ENCODE measurements at regions not wholly inside any gene's neighbourhood (a gene's known extent, or its start where the extent isn't known, plus 50 kb on each side); places are given as distances from the start of the nearest gene placed in this dataset.

GRCh38 chr1:4146614-4147013, 246.5 kb upstream of the C1orf174 start:
- intact Hi-C loops (cut with micrococcal nuclease) (no loop called here), dilution Hi-C loops (cut with MboI; ENCODE audit: extremely low pct_ligation_motif_present, low sequenced_read_pairs) (no loop called here)
- Histone ChIP-seq H3K27ac (ENCODE audit: insufficient read depth, low read depth, low read length) (no peak overlapping the region), H3K9me3 (replicated peaks; ENCODE audit: control insufficient read depth, insufficient read depth, low read length) (peaks cover 4% of the 10 kb centered on the region), H3K4me1 (ENCODE audit: control insufficient read depth, extremely low read depth, insufficient read depth, low read length) (no peaks in the 10 kb centered on the region), H3K27me3 (ENCODE audit: control insufficient read depth in 2 of 2, insufficient read depth in 2 of 2, low read length in 2 of 2) (no peaks in the 10 kb centered on the region), H3K9ac (replicated peaks; ENCODE audit: extremely low read depth, insufficient read depth, low read length) (no peak overlapping the region), H3K36me3 (ENCODE audit: control insufficient read depth in 2 of 2, extremely low read depth in 1 of 2, insufficient read depth in 2 of 2, low read length in 2 of 2) (no peaks in the 10 kb centered on the region), H3K9me1 (replicated peaks; ENCODE audit: control insufficient read depth, extremely low read depth, insufficient read depth, low read length) (no peaks in the 10 kb centered on the region), H3K4me2 (ENCODE audit: insufficient read depth, low read length) (no peak overlapping the region), H3K79me2 (ENCODE audit: control insufficient read depth, insufficient read depth, low read length) (no peaks in the 10 kb centered on the region), H2AFZ (ENCODE audit: low read depth, low read length) (no peak overlapping the region), H4K20me1 (replicated peaks; ENCODE audit: control insufficient read depth, extremely low read depth, insufficient read depth, low read length) (no peaks in the 10 kb centered on the region), H3K4me3 (replicated peaks in 1 of 3; ENCODE audit: insufficient read depth in 1 of 3, low read depth in 1 of 3, low read length in 3 of 3) (no peak overlapping the region)
- no TSS peak for BruUV-seq (replicated peaks)
- DNase-seq (ENCODE audit: low read depth, low spot score) (no peak), FAIRE-seq (no peak)
- TF ChIP-seq GATA2 (IDR thresholded peaks at IDR 0.05; ENCODE audit: insufficient read depth, insufficient read length, low read depth, low read length) (no peak), POLR2AphosphoS5 (IDR thresholded peaks at IDR 0.05; ENCODE audit: insufficient read depth, low read depth, low read length) (no peak), EZH2 (IDR thresholded peaks at IDR 0.05; ENCODE audit: borderline replicate concordance, low read depth, low read length, severe bottlenecking) (no peak), MYC (IDR thresholded peaks at IDR 0.05; ENCODE audit: low read depth, low read length) (no peak), JUN (IDR thresholded peaks at IDR 0.05; ENCODE audit: borderline replicate concordance, insufficient read depth, insufficient read length, low read depth) (no peak), FOS (IDR thresholded peaks at IDR 0.05; ENCODE audit: borderline replicate concordance, insufficient read depth, low read length) (no peak)
- POLR2A ChIA-PET, result no interaction called here
- CTCF ChIA-PET, result interaction anchor here (1.5 kb wide), 1 partner anchor 9 kb away, joined by 4 read pairs; no protein-coding TSS in a partner anchor

GRCh38 chr1:4147509-4147908, 247.4 kb upstream of the C1orf174 start:
- no peak for DNase-seq (ENCODE audit: low read depth, low spot score)
- Histone ChIP-seq H3K9me1 (replicated peaks; ENCODE audit: control insufficient read depth, extremely low read depth, insufficient read depth, low read length) (no peaks in the 10 kb centered on the region), H3K4me2 (ENCODE audit: insufficient read depth, low read length) (no peak overlapping the region), H3K27ac (ENCODE audit: insufficient read depth, low read depth, low read length) (no peak overlapping the region), H3K9ac (replicated peaks; ENCODE audit: extremely low read depth, insufficient read depth, low read length) (no peak overlapping the region), H4K20me1 (replicated peaks; ENCODE audit: control insufficient read depth, extremely low read depth, insufficient read depth, low read length) (no peaks in the 10 kb centered on the region), H3K9me3 (replicated peaks; ENCODE audit: control insufficient read depth, insufficient read depth, low read length) (peaks cover 4% of the 10 kb centered on the region), H3K27me3 (ENCODE audit: control insufficient read depth in 2 of 2, insufficient read depth in 2 of 2, low read length in 2 of 2) (no peaks in the 10 kb centered on the region), H3K79me2 (ENCODE audit: control insufficient read depth, insufficient read depth, low read length) (no peaks in the 10 kb centered on the region), H2AFZ (ENCODE audit: low read depth, low read length) (no peak overlapping the region), H3K36me3 (ENCODE audit: control insufficient read depth in 2 of 2, extremely low read depth in 1 of 2, insufficient read depth in 2 of 2, low read length in 2 of 2) (no peaks in the 10 kb centered on the region), H3K4me1 (ENCODE audit: control insufficient read depth, extremely low read depth, insufficient read depth, low read length) (no peaks in the 10 kb centered on the region), H3K4me3 (replicated peaks in 1 of 3; ENCODE audit: insufficient read depth in 1 of 3, low read depth in 1 of 3, low read length in 3 of 3) (no peak overlapping the region)
- POLR2A ChIA-PET, result no interaction called here
- dilution Hi-C loops (cut with MboI; ENCODE audit: extremely low pct_ligation_motif_present, low sequenced_read_pairs), result no loop called here
- BruUV-seq (replicated peaks), result no TSS peak
- TF ChIP-seq POLR2A (IDR thresholded peaks at IDR 0.05; ENCODE audit: low read depth, low read length), result no peak
- no peak for FAIRE-seq
- intact Hi-C loops (cut with micrococcal nuclease), result no loop called here
- CTCF ChIA-PET, result interaction anchor here (1.5 kb wide), 1 partner anchor 8 kb away, joined by 4 read pairs; no protein-coding TSS in a partner anchor
